H1 (cell line): ENCODE measurements at regions not wholly inside any gene's neighbourhood (a gene's known extent, or its start where the extent isn't known, plus 50 kb on each side); places are given as distances from the start of the nearest gene placed in this dataset.

Source experiments
- BACH1 ChIP-seq: IDR thresholded peaks from 2 replicates; pipeline ENCODE4 v1.6.1; 2012; ENCODE audit warnings: low read length, improper control_type of control experiment
- CBX5 ChIP-seq: fragments of 300-800, 300-1000 bp; sonication (generic); IDR thresholded peaks from 2 replicates; pipeline ENCODE4 v1.7.1; 2016; ENCODE audit warnings: antibody characterized with exemption, low read length, low read depth
- CREB1 ChIP-seq: IDR thresholded peaks from 2 replicates; pipeline ENCODE4 v1.6.1; 2012; ENCODE audit warnings: inconsistent platforms
- EZH2 ChIP-seq: fragments of 200-600 bp; sonication (generic); IDR thresholded peaks from 2 replicates; pipeline ENCODE4 v1.7.1; 2012; ENCODE audit warnings: low read depth, mild to moderate bottlenecking, moderate library complexity, low read length, inconsistent platforms; ENCODE audit not compliant: severe bottlenecking
- RNF2 ChIP-seq: fragments of 200-900, 300-1000 bp; sonication (generic); IDR thresholded peaks from 2 replicates; pipeline ENCODE4 v1.7.1; 2016; ENCODE audit warnings: borderline replicate concordance, low read depth, mild to moderate bottlenecking, antibody characterized with exemption, low read length; ENCODE audit not compliant: poor library complexity, severe bottlenecking; ENCODE audit errors: missing control alignments
- SRF ChIP-seq: IDR thresholded peaks from 2 replicates; pipeline ENCODE4 v1.6.1; 2011; ENCODE audit warnings: mild to moderate bottlenecking, low read depth, low read length, moderate library complexity
- TF ChIP-seq, protein P1 (sequence below): IDR thresholded peaks from 2 replicates; pipeline ENCODE4 v1.6.1; 2011; ENCODE audit warnings: low read length, improper control_type of control experiment
- TF ChIP-seq, protein P2 (sequence below): IDR thresholded peaks from 2 replicates; pipeline ENCODE4 v1.6.1; 2012; ENCODE audit warnings: low read length, inconsistent platforms

DNA sequence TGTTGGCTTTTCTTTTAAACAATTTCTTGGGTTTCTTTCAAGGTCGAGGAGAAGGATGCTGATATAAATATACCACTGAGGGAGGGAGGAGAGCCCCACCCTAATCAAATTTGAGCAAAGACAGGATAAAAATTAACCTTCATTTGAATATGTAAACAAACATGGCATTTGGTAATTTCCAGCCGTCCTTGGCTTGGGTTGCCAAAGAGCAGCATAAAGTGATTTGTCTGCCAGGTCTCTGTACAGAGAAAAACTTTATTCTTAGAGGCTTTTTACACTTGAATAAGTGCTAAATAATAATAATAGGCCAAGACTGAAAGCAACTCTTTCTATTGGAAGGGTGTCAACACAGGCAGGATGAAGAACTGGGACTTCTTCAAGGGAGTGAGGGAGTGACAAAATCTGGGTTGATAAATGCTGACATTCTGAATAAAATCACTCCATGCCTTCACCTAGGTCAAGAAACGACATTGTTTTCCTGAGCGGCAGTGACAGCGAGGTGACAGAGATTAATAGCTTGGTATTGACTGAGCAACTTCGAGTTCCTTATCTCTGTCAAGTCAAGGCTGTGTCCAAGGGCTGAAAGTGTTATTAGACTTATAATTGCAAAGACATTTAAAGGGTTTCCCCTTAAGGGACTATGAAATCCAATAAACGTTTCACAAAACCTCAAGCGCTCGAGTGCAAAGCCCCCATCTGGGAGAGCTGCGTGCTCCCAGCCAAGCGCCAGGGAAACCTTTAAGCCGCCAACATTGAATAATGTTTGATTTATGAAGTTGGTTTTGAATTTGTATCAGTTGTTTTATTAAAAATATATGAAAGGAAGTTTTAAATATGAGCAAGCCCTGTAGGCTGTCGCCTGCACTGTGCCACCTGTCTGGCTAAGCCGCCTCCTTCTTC lies 269.5 kb upstream of the N4BP1 start (continued):
- TF ChIP-seq, protein P1, sequence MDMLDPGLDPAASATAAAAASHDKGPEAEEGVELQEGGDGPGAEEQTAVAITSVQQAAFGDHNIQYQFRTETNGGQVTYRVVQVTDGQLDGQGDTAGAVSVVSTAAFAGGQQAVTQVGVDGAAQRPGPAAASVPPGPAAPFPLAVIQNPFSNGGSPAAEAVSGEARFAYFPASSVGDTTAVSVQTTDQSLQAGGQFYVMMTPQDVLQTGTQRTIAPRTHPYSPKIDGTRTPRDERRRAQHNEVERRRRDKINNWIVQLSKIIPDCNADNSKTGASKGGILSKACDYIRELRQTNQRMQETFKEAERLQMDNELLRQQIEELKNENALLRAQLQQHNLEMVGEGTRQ: no peak
- no peak for TF ChIP-seq CREB1
- TF ChIP-seq, protein P2, sequence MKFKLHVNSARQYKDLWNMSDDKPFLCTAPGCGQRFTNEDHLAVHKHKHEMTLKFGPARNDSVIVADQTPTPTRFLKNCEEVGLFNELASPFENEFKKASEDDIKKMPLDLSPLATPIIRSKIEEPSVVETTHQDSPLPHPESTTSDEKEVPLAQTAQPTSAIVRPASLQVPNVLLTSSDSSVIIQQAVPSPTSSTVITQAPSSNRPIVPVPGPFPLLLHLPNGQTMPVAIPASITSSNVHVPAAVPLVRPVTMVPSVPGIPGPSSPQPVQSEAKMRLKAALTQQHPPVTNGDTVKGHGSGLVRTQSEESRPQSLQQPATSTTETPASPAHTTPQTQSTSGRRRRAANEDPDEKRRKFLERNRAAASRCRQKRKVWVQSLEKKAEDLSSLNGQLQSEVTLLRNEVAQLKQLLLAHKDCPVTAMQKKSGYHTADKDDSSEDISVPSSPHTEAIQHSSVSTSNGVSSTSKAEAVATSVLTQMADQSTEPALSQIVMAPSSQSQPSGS: no peak
- no peak for TF ChIP-seq RNF2
- no peak for TF ChIP-seq EZH2
- TF ChIP-seq BACH1: no peak
- no peak for TF ChIP-seq SRF
- no peak for TF ChIP-seq CBX5
